GM23248 (cell line): ENCODE measurements at regions not wholly inside any gene's neighbourhood (a gene's known extent, or its start where the extent isn't known, plus 50 kb on each side); places are given as distances from the start of the nearest gene placed in this dataset.
"Not testable (repeated sequence)": the region's sequence is repeated elsewhere in the genome, so short reads cannot be mapped to it uniquely, and the experiment has no call there.

Source experiments
- DNase-seq: peaks from one replicate; pipeline ENCODE4 v3.0.0-alpha.2; 2015
- H2AFZ ChIP-seq: fragments of 200-600 bp; sonication (generic); 2 replicates; pipeline ENCODE4 v1.6.1; 2016; ENCODE audit warnings: antibody characterized with exemption
- H3F3A ChIP-seq: fragments of 200-600 bp; sonication (generic); 2 replicates; pipeline ENCODE4 v1.6.1; 2016; ENCODE audit warnings: mild to moderate bottlenecking, antibody characterized with exemption, mixed run types; ENCODE audit not compliant: insufficient read depth
- H3K27ac ChIP-seq: fragments of 200-600 bp; sonication (generic); 2 replicates; pipeline ENCODE4 v1.5.1; 2016; ENCODE audit warnings: mild to moderate bottlenecking
- H3K27me3 ChIP-seq: fragments of 200-600 bp; sonication (generic); replicated peaks from 2 replicates; pipeline ENCODE4 v1.6.1; 2016; ENCODE audit warnings: mild to moderate bottlenecking; ENCODE audit not compliant: insufficient read depth
- H3K36me3 ChIP-seq: fragments of 200-600 bp; sonication (generic); 2 replicates; pipeline ENCODE4 v1.6.1; 2016; ENCODE audit warnings: low read depth, mild to moderate bottlenecking
- H3K4me1 ChIP-seq: fragments of 200-600 bp; sonication (generic); 2 replicates; pipeline ENCODE4 v1.6.1; 2016; ENCODE audit warnings: mild to moderate bottlenecking; ENCODE audit not compliant: insufficient read depth
- H3K4me2 ChIP-seq: fragments of 200-600 bp; sonication (generic); one replicate; pipeline ENCODE4 v1.6.1; 2016; ENCODE audit warnings: mild to moderate bottlenecking; ENCODE audit not compliant: unreplicated experiment
- H3K4me3 ChIP-seq: fragments of 200-600 bp; sonication (generic); 2 replicates; pipeline ENCODE4 v1.5.1; 2016; ENCODE audit warnings: mild to moderate bottlenecking
- H3K79me2 ChIP-seq: fragments of 200-600 bp; sonication (generic); 2 replicates; pipeline ENCODE4 v1.6.1; 2016; ENCODE audit warnings: mild to moderate bottlenecking; ENCODE audit not compliant: insufficient read depth
- H3K9ac ChIP-seq: fragments of 200-600 bp; sonication (generic); 2 replicates; pipeline ENCODE4 v1.6.1; 2016; ENCODE audit warnings: mild to moderate bottlenecking
- H3K9me2 ChIP-seq: fragments of 200-600 bp; sonication (generic); 2 replicates; pipeline ENCODE4 v1.6.1; 2016; ENCODE audit warnings: mixed run types, mild to moderate bottlenecking, moderate library complexity; ENCODE audit not compliant: insufficient read depth
- H3K9me3 ChIP-seq: fragments of 200-600 bp; sonication (generic); one replicate; pipeline ENCODE4 v1.6.1; 2017; ENCODE audit warnings: low read depth
- H4K20me1 ChIP-seq: fragments of 200-600 bp; sonication (generic); 2 replicates; pipeline ENCODE4 v1.6.0; 2016; ENCODE audit not compliant: insufficient read depth
- EZH2 ChIP-seq: fragments of 200-600 bp; sonication (generic); IDR thresholded peaks from 2 replicates; pipeline ENCODE4 v1.6.1; 2018; ENCODE audit warnings: antibody characterized with exemption, mild to moderate bottlenecking; ENCODE audit not compliant: insufficient read depth, poor library complexity, severe bottlenecking
- EZH2phosphoT487 ChIP-seq: fragments of 200-600 bp; sonication (generic); IDR thresholded peaks from 2 replicates; pipeline ENCODE4 v1.6.1; 2018; ENCODE audit warnings: antibody characterized with exemption, moderate library complexity, mild to moderate bottlenecking, low read depth; ENCODE audit not compliant: insufficient read depth
- WGBS, 2 experiments: methylation state at CpG; one replicate each; pipeline ENCODE4 v1.1.6; 2015 to 2017; ENCODE audit warnings: low lambda C conversion rate in 2 of 2, low coverage in 1 of 2; ENCODE audit errors: missing lambda C conversion rate in 2 of 2; 5-methylcytosine and 5-hydroxymethylcytosine counted together
- in situ Hi-C: fragments of 300-500 bp; cut with MboI; formaldehyde crosslinking; loops from 2 replicates; pipeline ENCODE4 v1.15.0; 2020

DNA sequence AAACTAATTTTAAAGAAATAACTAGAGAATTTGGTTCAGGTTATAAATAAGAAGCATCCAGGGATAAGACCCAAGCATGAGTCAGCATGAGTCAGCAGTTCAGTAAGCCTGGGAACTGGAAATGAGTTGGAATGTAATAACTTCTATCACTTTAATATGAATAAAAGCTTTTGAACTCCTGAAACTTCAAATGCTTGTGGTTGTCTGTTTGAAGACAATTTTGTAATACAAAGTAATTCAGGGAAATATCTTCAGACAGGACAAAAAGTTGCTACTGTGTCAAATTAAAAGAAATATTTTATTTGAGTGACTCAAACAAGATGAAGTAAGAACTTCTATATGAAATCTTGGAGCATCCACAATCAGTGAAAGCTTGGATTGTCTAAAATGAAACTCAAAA, 331.2 kb upstream of the DAB2 start:
- Histone ChIP-seq H3K9ac (peak overlapping the region; percentile 29; the same call in 1 of the 2 replicates), H2AFZ (no peak overlapping the region)
- peak; percentile 99 for TF ChIP-seq EZH2phosphoT487
- TF ChIP-seq EZH2: no peak

DNA sequence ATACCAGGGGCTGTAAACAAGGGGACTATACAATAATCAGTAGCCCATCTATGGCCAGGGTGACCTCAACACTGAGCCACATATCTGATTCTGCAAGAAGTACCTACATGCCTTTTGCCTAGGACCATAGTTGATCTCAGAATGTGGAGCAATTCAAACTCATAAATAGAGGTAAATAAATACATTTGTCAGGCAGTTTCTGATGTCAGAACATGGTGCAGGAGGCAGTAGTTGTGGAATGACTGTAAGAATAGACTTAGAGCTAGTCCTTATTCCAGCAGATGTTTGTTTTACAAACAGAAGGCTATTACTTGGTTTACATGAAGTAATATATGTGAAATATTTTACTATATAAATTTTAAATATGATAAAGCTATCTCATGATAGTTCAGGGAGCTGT, 330.7 kb upstream of the DAB2 start:
- H3K27me3 ChIP-seq: no peaks in the 10 kb centered on the region
- H3K79me2 ChIP-seq: no peaks in the 10 kb centered on the region
- in situ Hi-C loops: no loop called here
- no peaks in the 10 kb centered on the region for H3K9me2 ChIP-seq
- no peaks in the 10 kb centered on the region for H3K36me3 ChIP-seq
- H2AFZ ChIP-seq: no peak overlapping the region
- no peak overlapping the region for H3K4me3 ChIP-seq
- H4K20me1 ChIP-seq: no peaks in the 10 kb centered on the region
- H3K4me1 ChIP-seq: peaks cover 34% of the 10 kb centered on the region
- H3K9ac ChIP-seq: peak overlapping the region; percentile 29; the same call in 1 of the 2 replicates
- H3K9me3 ChIP-seq: peaks cover 3% of the 10 kb centered on the region
- H3K27ac ChIP-seq: peak overlapping the region; percentile 69
- H3K4me2 ChIP-seq: peak overlapping the region; percentile 46
- peaks cover 24% of the 10 kb centered on the region for H3F3A ChIP-seq
- peak; percentile 40 for DNase-seq
- no peak for TF ChIP-seq EZH2
- TF ChIP-seq EZH2phosphoT487: no peak

More for the DNA sequence above, 331.2 kb upstream of the DAB2 start:
- Histone ChIP-seq H3K27me3 (no peaks in the 10 kb centered on the region), H3F3A (peaks cover 27% of the 10 kb centered on the region), H3K36me3 (no peaks in the 10 kb centered on the region), H3K4me3 (no peak overlapping the region; the same call in 1 of the 2 replicates), H4K20me1 (no peaks in the 10 kb centered on the region), H3K4me2 (peak overlapping the region; percentile 82), H3K27ac (peak overlapping the region; percentile 69), H3K4me1 (peaks cover 37% of the 10 kb centered on the region), H3K9me2 (no peaks in the 10 kb centered on the region), H3K79me2 (no peaks in the 10 kb centered on the region), H3K9me3 (peaks cover 2% of the 10 kb centered on the region)
- peak; percentile 97 for DNase-seq
- in situ Hi-C loops: no loop called here

DNA sequence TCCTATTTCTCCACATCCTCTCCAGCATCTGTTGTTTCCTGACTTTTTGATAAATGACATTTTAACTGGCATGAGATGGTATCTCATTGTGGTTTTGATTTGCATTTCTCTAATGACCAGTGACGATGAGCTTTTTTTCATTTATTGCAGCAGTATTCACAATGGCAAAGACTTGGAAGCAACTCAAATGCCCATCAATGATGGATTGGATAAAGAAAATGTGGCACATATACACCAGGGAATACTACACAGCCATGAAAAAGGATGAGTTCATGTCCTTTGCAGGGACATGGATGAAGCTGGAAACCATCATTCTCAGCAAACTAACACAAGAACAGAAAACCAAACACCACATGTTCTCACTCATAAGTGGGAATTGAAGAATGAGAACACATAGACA, 329.0 kb upstream of the DAB2 start:
- H3K9me3 ChIP-seq, H3K79me2 ChIP-seq, in situ Hi-C loops, H3K9me2 ChIP-seq, H3K27me3 ChIP-seq, DNase-seq, H3K4me2 ChIP-seq, H3K36me3 ChIP-seq, H2AFZ ChIP-seq, H4K20me1 ChIP-seq, H3K27ac ChIP-seq, H3K4me3 ChIP-seq, H3K9ac ChIP-seq: not testable (repeated sequence)
- peaks cover 19% of the 10 kb centered on the region for H3K4me1 ChIP-seq
- peaks cover 10% of the 10 kb centered on the region for H3F3A ChIP-seq
- WGBS, 2 experiments: 100% methylated on average over 1 of the region's 1 CpG

DNA sequence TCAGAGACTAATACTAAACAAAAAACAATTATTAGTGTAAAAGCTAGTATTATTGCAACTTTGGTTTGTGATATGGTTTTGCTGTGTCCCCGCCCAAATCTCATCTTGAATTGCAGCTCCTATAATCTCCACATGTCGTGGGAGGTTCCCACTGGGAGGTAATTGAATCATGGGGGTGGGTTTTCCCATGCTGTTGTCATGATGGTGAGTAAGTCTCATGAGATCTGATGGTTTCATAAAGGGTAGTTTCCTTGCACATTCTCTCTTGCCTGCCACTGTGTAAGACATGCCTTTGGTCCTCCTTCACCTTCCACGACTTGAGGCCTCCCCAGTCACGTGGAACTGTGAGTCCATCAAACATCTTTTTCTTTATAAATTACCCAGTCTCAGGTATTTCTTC, 325.9 kb upstream of the DAB2 start:
- peaks cover 3% of the 10 kb centered on the region for H3K9me3 ChIP-seq

DNA sequence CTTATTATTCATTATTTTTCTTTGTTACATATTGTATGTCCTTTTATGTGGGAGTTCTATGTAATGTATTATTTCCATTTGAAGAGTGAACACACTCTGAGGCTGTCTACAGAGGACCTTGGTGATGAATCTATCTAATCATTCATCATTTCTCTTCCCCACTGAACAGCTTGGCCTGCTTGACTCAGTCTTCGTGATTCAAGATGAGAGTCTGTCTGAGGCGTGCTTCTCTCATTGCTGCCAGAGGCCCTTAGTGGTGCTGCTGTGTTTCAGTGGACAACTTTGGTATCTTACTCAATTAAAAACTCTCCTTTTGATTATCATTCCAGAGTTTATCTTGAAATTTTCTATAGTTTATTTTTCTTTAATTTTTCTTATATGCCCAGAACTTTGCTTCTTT, 318.1 kb upstream of the DAB2 start:
- no peaks in the 10 kb centered on the region for H3K36me3 ChIP-seq
- H3K9ac ChIP-seq: no peak overlapping the region
- no peaks in the 10 kb centered on the region for H3K9me2 ChIP-seq
- H3K4me1 ChIP-seq: no peaks in the 10 kb centered on the region
- DNase-seq: peak; percentile 12
- H3F3A ChIP-seq: no peaks in the 10 kb centered on the region
- no peaks in the 10 kb centered on the region for H3K79me2 ChIP-seq
- H2AFZ ChIP-seq: no peak overlapping the region
- in situ Hi-C loops: no loop called here
- no peaks in the 10 kb centered on the region for H4K20me1 ChIP-seq
- H3K27me3 ChIP-seq: no peaks in the 10 kb centered on the region
- no peak overlapping the region for H3K27ac ChIP-seq
- WGBS, 2 experiments: 70 to 78% methylated on average over 2 of the region's 2 CpGs
- no peak overlapping the region for H3K4me3 ChIP-seq
- TF ChIP-seq EZH2 (no peak), EZH2phosphoT487 (no peak)
- no peaks in the 10 kb centered on the region for H3K9me3 ChIP-seq
- no peak overlapping the region for H3K4me2 ChIP-seq

More for the DNA sequence above, 325.9 kb upstream of the DAB2 start:
- TF ChIP-seq EZH2: no peak
- no peak for TF ChIP-seq EZH2phosphoT487
- H3K79me2 ChIP-seq: no peaks in the 10 kb centered on the region
- DNase-seq: no peak
- peaks cover 5% of the 10 kb centered on the region for H3K4me1 ChIP-seq
- in situ Hi-C loops: no loop called here
- no peaks in the 10 kb centered on the region for H3K9me2 ChIP-seq
- WGBS, 2 experiments: 84 to 88% methylated on average over 4 of the region's 4 CpGs
- no peak overlapping the region for H3K9ac ChIP-seq
- no peaks in the 10 kb centered on the region for H4K20me1 ChIP-seq
- no peaks in the 10 kb centered on the region for H3K27me3 ChIP-seq
- no peaks in the 10 kb centered on the region for H3K36me3 ChIP-seq
- H3K4me2 ChIP-seq: no peak overlapping the region
- H3K4me3 ChIP-seq: no peak overlapping the region
- H3F3A ChIP-seq: no peaks in the 10 kb centered on the region
- H2AFZ ChIP-seq: no peak overlapping the region
- no peak overlapping the region for H3K27ac ChIP-seq
